OCI-LY7 (cell line): ENCODE measurements at regions not wholly inside any gene's neighbourhood (a gene's known extent, or its start where the extent isn't known, plus 50 kb on each side); places are given as distances from the start of the nearest gene placed in this dataset.

Source experiments
- CTCF ChIP-seq: fragments of 200-600 bp; sonication (generic); conservative IDR thresholded peaks from 2 replicates; pipeline ENCODE4 v1.5.1; 2014; ENCODE audit warnings: mild to moderate bottlenecking, antibody characterized with exemption, low read length, moderate library complexity, mixed read lengths
- EZH2phosphoT487 ChIP-seq: fragments of 200-600 bp; sonication (generic); IDR thresholded peaks from 2 replicates; pipeline ENCODE4 v1.6.1; 2018; ENCODE audit warnings: low read depth, borderline replicate concordance, mild to moderate bottlenecking, mixed run types, antibody characterized with exemption, low read length, moderate library complexity, mixed read lengths

DNA sequence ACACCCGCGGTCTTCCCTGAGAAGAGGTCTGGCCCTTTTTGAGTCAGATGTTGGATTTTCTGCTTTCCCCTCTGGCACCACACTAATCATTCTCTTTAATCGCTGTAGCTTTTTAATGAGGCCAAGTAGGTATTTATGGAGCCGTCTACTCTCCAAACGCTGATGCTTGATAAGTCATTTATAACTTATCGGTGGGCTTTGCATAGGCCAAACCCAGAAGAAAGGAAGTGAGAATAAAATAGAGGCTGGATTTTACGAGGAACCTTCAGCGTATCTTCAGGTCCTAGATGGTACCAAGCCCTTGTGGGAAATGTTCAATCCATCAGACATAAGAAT is 142.5 kb upstream of the CTAGE1 start:
- TF ChIP-seq CTCF = no peak
- no peak for TF ChIP-seq EZH2phosphoT487
